HEK293 (cell line): ENCODE measurements at regions not wholly inside any gene's neighbourhood (a gene's known extent, or its start where the extent isn't known, plus 50 kb on each side); places are given as distances from the start of the nearest gene placed in this dataset.

Source experiments
- CTCF ChIP-seq: fragments of 450-650 bp; formaldehyde crosslinking; IDR thresholded peaks from 2 replicates; pipeline ENCODE4 v1.5.1; 2016; ENCODE audit warnings: missing biosample characterization, missing genetic modification characterization
- ZBTB8A ChIP-seq: fragments of 450-650 bp; formaldehyde crosslinking; IDR thresholded peaks from 2 replicates; pipeline ENCODE4 v1.5.1; 2016; ENCODE audit warnings: missing biosample characterization, missing genetic modification characterization
- ZNF121 ChIP-seq: fragments of 450-650 bp; formaldehyde crosslinking; IDR thresholded peaks from 2 replicates; pipeline ENCODE4 v1.5.1; 2016; ENCODE audit warnings: missing biosample characterization, missing genetic modification characterization
- ZNF202 ChIP-seq: fragments of 450-650 bp; formaldehyde crosslinking; IDR thresholded peaks from 2 replicates; pipeline ENCODE4 v1.5.1; 2016; ENCODE audit warnings: missing biosample characterization, missing genetic modification characterization, borderline replicate concordance

- TF ChIP-seq CTCF (tag by site-specific recombination): no peak
- no peak for TF ChIP-seq ZNF202 (tag by site-specific recombination)
- no peak for TF ChIP-seq ZNF121
- TF ChIP-seq ZBTB8A (tag by site-specific recombination): no peak
Observed at GRCh38 chr11:10386861-10387205, 68.2 kb upstream of the AMPD3 start.
